IMR-90 (cell line): ENCODE measurements at regions not wholly inside any gene's neighbourhood (a gene's known extent, or its start where the extent isn't known, plus 50 kb on each side); places are given as distances from the start of the nearest gene placed in this dataset.

ENCODE experiments used
- ATAC-seq: fragments of 200-7000 bp; cut with Tn5 transposase; 2 replicates; pipeline ENCODE4 v1.9.1; 2020; ENCODE audit warnings: low read depth, mild to moderate bottlenecking, moderate library complexity
- BruUV-seq: library from RNA; stranded (reverse); fragments of 400-500 nt; replicated peaks from 2 replicates; lab custom pipeline; 2021; lab: Mats Ljungman, UMichigan
- CTCF ChIA-PET: fragments of 300-600 bp; formaldehyde crosslinking; extraction: SDS; loops from one replicate; lab custom pipeline; 2021; ENCODE audit warnings: antibody characterized with exemption; lab: Yijun Ruan, JAX
- POLR2A ChIA-PET: fragments of 300-600 bp; sonication (Branson Sonifier 250); formaldehyde crosslinking; loops from one replicate; lab custom pipeline; 2022; ENCODE audit warnings: antibody characterized with exemption; ENCODE audit not compliant: unreplicated experiment; lab: Charles Lee
- DNase-seq: peaks from one replicate; pipeline ENCODE4 v3.0.0; 2013
- H2AFZ ChIP-seq: replicated peaks from 2 replicates; pipeline ENCODE3; 2013; ENCODE audit warnings: low read length, mild to moderate bottlenecking; ENCODE audit not compliant: poor library complexity
- H2AK5ac ChIP-seq: 2 replicates; pipeline ENCODE4 v1.6.1; 2013; ENCODE audit warnings: low read depth, low read length, inconsistent platforms
- H2AK9ac ChIP-seq: replicated peaks from 2 replicates; pipeline ENCODE3; 2013; ENCODE audit warnings: mild to moderate bottlenecking, low read depth, low read length, moderate library complexity; ENCODE audit not compliant: poor library complexity
- H2BK120ac ChIP-seq: 2 replicates; pipeline ENCODE4 v1.6.1; 2013; ENCODE audit warnings: low read depth, low read length, inconsistent platforms
- H2BK15ac ChIP-seq: 3 replicates; pipeline ENCODE4 v1.6.1; 2013; ENCODE audit warnings: low read depth, low read length, inconsistent platforms
- H2BK20ac ChIP-seq: 2 replicates; pipeline ENCODE4 v1.6.1; 2013; ENCODE audit warnings: low read depth, mild to moderate bottlenecking, inconsistent platforms, low read length, moderate library complexity
- H2BK5ac ChIP-seq: 2 replicates; pipeline ENCODE4 v1.6.1; 2013; ENCODE audit warnings: mild to moderate bottlenecking, low read depth, low read length, inconsistent platforms; ENCODE audit not compliant: poor library complexity, severe bottlenecking
- H3K14ac ChIP-seq: replicated peaks from 2 replicates; pipeline ENCODE4 v1.6.1; 2013; ENCODE audit warnings: low read depth, low read length, inconsistent platforms
- H3K18ac ChIP-seq: 2 replicates; pipeline ENCODE4 v1.6.1; 2013; ENCODE audit warnings: low read depth, low read length, control low read depth
- H3K23ac ChIP-seq: 2 replicates; pipeline ENCODE4 v1.6.1; 2013; ENCODE audit warnings: low read depth, low read length, inconsistent platforms
- H3K27ac ChIP-seq: 2 replicates; pipeline ENCODE4 v1.5.1; 2013; ENCODE audit warnings: mild to moderate bottlenecking, control low read depth, low read length; ENCODE audit not compliant: insufficient read depth
- H3K27me3 ChIP-seq: 2 replicates; pipeline ENCODE4 v1.6.1; 2013; ENCODE audit warnings: low read length; ENCODE audit not compliant: control insufficient read depth, insufficient read depth
- H3K36me3 ChIP-seq: 2 replicates; pipeline ENCODE4 v1.6.1; 2013; ENCODE audit warnings: low read length, mixed read lengths; ENCODE audit not compliant: control insufficient read depth, insufficient read depth
- H3K4ac ChIP-seq: 2 replicates; pipeline ENCODE4 v1.6.1; 2013; ENCODE audit warnings: low read depth, low read length, inconsistent platforms
- H3K4me1 ChIP-seq: 2 replicates; pipeline ENCODE4 v1.6.1; 2013; ENCODE audit warnings: low read length, mixed read lengths; ENCODE audit not compliant: control insufficient read depth, insufficient read depth
- H3K4me2 ChIP-seq: 2 replicates; pipeline ENCODE4 v1.6.1; 2013; ENCODE audit warnings: low read depth, mild to moderate bottlenecking, control low read depth, low read length, moderate library complexity
- H3K4me3 ChIP-seq: 2 replicates; pipeline ENCODE4 v1.5.1; 2013; ENCODE audit warnings: low read depth, mild to moderate bottlenecking, control low read depth, low read length, moderate library complexity; ENCODE audit not compliant: insufficient read depth
- H3K56ac ChIP-seq: 2 replicates; pipeline ENCODE4 v1.6.1; 2013; ENCODE audit warnings: low read length, inconsistent platforms; ENCODE audit not compliant: insufficient read depth; ENCODE audit errors: extremely low read depth
- H3K79me1 ChIP-seq, 2 experiments: 2 replicates each; pipeline ENCODE4 v1.6.1; 2013; ENCODE audit warnings: low read length in 2 of 2, inconsistent platforms in 1 of 2, low read depth in 1 of 2
- H3K9ac ChIP-seq: 2 replicates; pipeline ENCODE4 v1.6.1; 2013; ENCODE audit warnings: low read depth, low read length, control low read depth
- H3K9me1 ChIP-seq: 2 replicates; pipeline ENCODE4 v1.6.1; 2013; ENCODE audit warnings: low read length, inconsistent platforms; ENCODE audit not compliant: insufficient read depth
- H3K9me3 ChIP-seq: 2 replicates; pipeline ENCODE4 v1.6.1; 2013; ENCODE audit warnings: low read length; ENCODE audit not compliant: control insufficient read depth, insufficient read depth
- H4K20me1 ChIP-seq: 2 replicates; pipeline ENCODE4 v1.6.1; 2013; ENCODE audit warnings: low read length, inconsistent platforms; ENCODE audit not compliant: insufficient read depth
- H4K5ac ChIP-seq: 2 replicates; pipeline ENCODE4 v1.6.1; 2013; ENCODE audit warnings: mild to moderate bottlenecking, low read depth, low read length, control low read depth
- H4K8ac ChIP-seq, 2 experiments: 2 replicates each; pipeline ENCODE4 v1.6.1; 2013; ENCODE audit warnings: low read depth in 2 of 2, low read length in 2 of 2, control low read depth in 1 of 2, inconsistent platforms in 1 of 2
- H4K91ac ChIP-seq: 2 replicates; pipeline ENCODE4 v1.6.1; 2013; ENCODE audit warnings: low read depth, low read length, inconsistent platforms; ENCODE audit not compliant: insufficient read depth
- MXI1 ChIP-seq: IDR thresholded peaks from 2 replicates; pipeline ENCODE4 v1.6.1; 2012; ENCODE audit warnings: low read depth, mild to moderate bottlenecking, low read length, moderate library complexity, borderline replicate concordance
- dilution Hi-C: fragments of 300-500 bp; cut with HindIII; formaldehyde crosslinking; loops from one replicate; pipeline ENCODE4 v1.14.3; 2018; ENCODE audit warnings: low sequenced_read_pairs; ENCODE audit not compliant: unreplicated experiment
- in situ Hi-C: fragments of 300-500 bp; cut with MboI; formaldehyde crosslinking; loops from 3 replicates; pipeline ENCODE4 v1.14.3; 2019; ENCODE audit warnings: low sequenced_read_pairs, inconsistent platforms, mixed read lengths
- intact Hi-C: fragments of 100-400 bp; cut with micrococcal nuclease; formaldehyde crosslinking; loops from 2 replicates; pipeline ENCODE4 v1.10.0; 2022

DNA sequence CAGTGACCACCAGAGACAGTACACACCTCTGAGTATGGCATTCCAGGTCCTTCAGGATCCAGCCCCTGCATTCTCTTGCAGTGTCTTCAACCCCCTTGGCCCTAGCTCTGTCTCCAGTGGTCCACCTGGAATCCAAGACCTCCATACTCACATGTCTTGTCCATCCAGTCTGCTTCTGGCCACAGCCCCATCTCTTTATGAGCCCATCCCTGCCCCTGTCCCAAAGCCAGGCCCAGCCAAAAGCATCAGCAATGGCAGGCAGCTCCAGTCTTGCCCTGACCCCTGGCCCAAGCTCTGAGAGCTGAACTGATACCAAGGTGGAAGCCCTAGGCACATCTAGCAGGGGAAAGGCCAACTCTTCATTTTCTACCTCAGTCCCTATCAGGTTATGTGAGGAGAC lies 119.6 kb upstream of the PTPRT start:
- Histone ChIP-seq H3K18ac (no peak overlapping the region), H3K27ac (no peak overlapping the region), H2AFZ (no peak overlapping the region), H3K9me1 (no peaks in the 10 kb centered on the region), H2BK20ac (no peak overlapping the region), H2BK120ac (no peak overlapping the region), H2AK5ac (no peak overlapping the region), H3K4me1 (no peaks in the 10 kb centered on the region), H2AK9ac (no peak overlapping the region), H3K36me3 (no peaks in the 10 kb centered on the region), H2BK5ac (no peak overlapping the region), H4K5ac (no peak overlapping the region), H2BK15ac (no peak overlapping the region), H4K8ac (no peak overlapping the region), H3K4me2 (no peak overlapping the region), H3K9me3 (peaks cover 4% of the 10 kb centered on the region; the same call in 1 of the 2 replicates), H4K20me1 (no peaks in the 10 kb centered on the region), H3K56ac (no peak overlapping the region), H3K4me3 (no peak overlapping the region), H3K4ac (no peak overlapping the region), H3K23ac (no peak overlapping the region), H4K91ac (no peak overlapping the region), H3K79me1 (no peaks in the 10 kb centered on the region), H3K9ac (no peak overlapping the region), H3K27me3 (no peaks in the 10 kb centered on the region), H3K14ac (no peak overlapping the region)
- in situ Hi-C loops, result no loop called here
- ATAC-seq, result no peak
- ChIA-PET CTCF (no interaction called here), POLR2A (no interaction called here)
- TF ChIP-seq MXI1, result no peak
- no TSS peak for BruUV-seq
- intact Hi-C loops, result no loop called here
- DNase-seq, result no peak
- dilution Hi-C loops, result no loop called here
